Astrocyte (in vitro differentiated cells and primary cell): ENCODE measurements at regions not wholly inside any gene's neighbourhood (a gene's known extent, or its start where the extent isn't known, plus 50 kb on each side); places are given as distances from the start of the nearest gene placed in this dataset.

Experiments used
- CTCF ChIP-seq: IDR thresholded peaks from 2 replicates; pipeline ENCODE4 v1.5.1; 2011; ENCODE audit warnings: low read depth, mild to moderate bottlenecking, inconsistent platforms, low read length, moderate library complexity; ENCODE audit not compliant: insufficient read depth
- EZH2 ChIP-seq: IDR thresholded peaks from 2 replicates; pipeline ENCODE4 v1.6.1; 2012; ENCODE audit warnings: mild to moderate bottlenecking, low read length, inconsistent platforms; ENCODE audit not compliant: insufficient read depth

DNA sequence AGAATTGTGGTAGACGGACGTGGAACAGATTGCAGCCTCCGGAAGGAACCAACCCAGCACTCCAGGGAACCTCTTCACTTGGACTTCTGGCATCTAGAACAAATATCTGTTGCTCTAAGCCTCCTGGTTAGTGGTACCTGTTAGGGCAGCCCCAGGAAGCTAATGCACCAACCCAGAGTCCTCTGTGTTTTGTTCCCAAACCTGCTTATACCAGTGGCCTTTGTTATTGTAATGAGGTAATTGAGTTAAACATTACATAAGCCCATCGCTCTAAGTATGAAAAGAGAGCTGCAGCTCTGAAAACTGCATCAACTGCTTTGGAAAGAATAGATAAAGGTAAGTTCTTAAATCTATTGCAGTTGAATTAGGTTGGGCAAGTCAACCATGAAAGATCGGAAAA, 516.7 kb downstream of the NPHP4 start:
- TF ChIP-seq EZH2 (no peak), CTCF (no peak)
